HEK293 (cell line): ENCODE measurements at regions not wholly inside any gene's neighbourhood (a gene's known extent, or its start where the extent isn't known, plus 50 kb on each side); places are given as distances from the start of the nearest gene placed in this dataset.
"Not testable (repeated sequence)": the region's sequence is repeated elsewhere in the genome, so short reads cannot be mapped to it uniquely, and the experiment has no call there.

Source experiments
- ATF2 ChIP-seq: fragments of 450-650 bp; formaldehyde crosslinking; IDR thresholded peaks from 2 replicates; pipeline ENCODE4 v1.5.1; 2016; ENCODE audit warnings: missing biosample characterization, missing genetic modification characterization, low read depth
- CTCF ChIP-seq: fragments of 450-650 bp; formaldehyde crosslinking; IDR thresholded peaks from 2 replicates; pipeline ENCODE4 v1.5.1; 2016; ENCODE audit warnings: missing biosample characterization, missing genetic modification characterization
- ZBTB8A ChIP-seq: fragments of 450-650 bp; formaldehyde crosslinking; IDR thresholded peaks from 2 replicates; pipeline ENCODE4 v1.5.1; 2016; ENCODE audit warnings: missing biosample characterization, missing genetic modification characterization
- ZNF585B ChIP-seq: fragments of 450-650 bp; formaldehyde crosslinking; IDR thresholded peaks from 2 replicates; pipeline ENCODE4 v1.5.1; 2016; ENCODE audit warnings: missing biosample characterization, missing genetic modification characterization

- not testable (repeated sequence) for TF ChIP-seq ATF2 (tag by site-specific recombination); CTCF (tag by site-specific recombination); ZNF585B; ZBTB8A (tag by site-specific recombination)
These were observed 110.8 kb upstream of the METTL14 start for GRCh38 chr4:118574251-118574913.
